Colonic mucosa (tissue), 4 donors: ENCODE measurements at regions not wholly inside any gene's neighbourhood (a gene's known extent, or its start where the extent isn't known, plus 50 kb on each side); places are given as distances from the start of the nearest gene placed in this dataset.
"Not testable (repeated sequence)": the region's sequence is repeated elsewhere in the genome, so short reads cannot be mapped to it uniquely, and the experiment has no call there.

Source experiments
- DNase-seq: peaks from one replicate; pipeline ENCODE4 v3.0.0-alpha.2; 2020
- H3K27ac ChIP-seq: fragments of 200-600 bp; one replicate; pipeline ENCODE4 v1.8.0; 2021
- H3K27me3 ChIP-seq: fragments of 200-600 bp; one replicate; pipeline ENCODE4 v1.8.0; 2021
- H3K36me3 ChIP-seq: fragments of 200-600 bp; one replicate; pipeline ENCODE4 v1.8.0; 2021
- H3K4me1 ChIP-seq: fragments of 200-600 bp; one replicate; pipeline ENCODE4 v1.8.0; 2021; ENCODE audit warnings: mild to moderate bottlenecking
- H3K4me3 ChIP-seq: fragments of 200-600 bp; one replicate; pipeline ENCODE4 v1.8.0; 2021
- H3K9ac ChIP-seq, 2 donors: one replicate each; pipeline ENCODE4 v1.7.0; 2013; ENCODE audit warnings: control low read depth in 2 of 2, low read depth in 2 of 2, low read length in 2 of 2
- H3K9me3 ChIP-seq: fragments of 200-600 bp; one replicate; pipeline ENCODE4 v1.8.0; 2021
- intact Hi-C: fragments of 100-400 bp; cut with DNase I; formaldehyde crosslinking; loops from one replicate; pipeline ENCODE4 v1.14.1; 2022
- TF ChIP-seq, protein P1 (sequence below): fragments of 200-600 bp; IDR thresholded peaks from one replicate; pipeline ENCODE4 v1.8.0; 2022; ENCODE audit warnings: antibody characterized with exemption, mild to moderate bottlenecking
- donor health status: healthy.
- donor health status: DM: no; HTN: no; CAD: no.
- donor health status: DM: no; HTN: no; CAD: no.

DNA sequence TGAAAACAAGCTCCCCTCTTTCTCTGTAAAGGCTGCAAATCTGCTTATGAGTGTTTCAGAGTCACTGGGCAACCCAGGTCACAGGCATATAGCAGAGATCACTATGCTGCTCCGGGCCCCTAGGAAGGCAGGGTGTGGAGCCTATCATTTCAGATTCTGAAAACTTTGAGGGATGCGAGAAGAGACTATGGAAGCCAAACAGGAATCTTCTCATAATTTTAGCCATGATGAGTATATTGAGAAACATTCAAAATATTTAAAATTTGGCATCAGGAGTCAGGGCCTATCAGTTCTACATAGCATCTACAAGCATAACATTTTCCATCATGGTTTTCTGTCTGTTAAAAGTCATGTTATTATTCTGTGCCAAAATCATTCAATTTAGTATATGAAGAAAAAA lies 61.7 kb upstream of the ATXN3L start:
- Histone ChIP-seq H3K9ac (no peak overlapping the region), H3K4me3 (no peak overlapping the region), H3K27me3 (no peaks in the 10 kb centered on the region), H3K9me3 (no peaks in the 10 kb centered on the region), H3K36me3 (no peaks in the 10 kb centered on the region), H3K27ac (no peak overlapping the region), H3K4me1 (no peaks in the 10 kb centered on the region)
- DNase-seq = no peak
- TF ChIP-seq, protein P1, sequence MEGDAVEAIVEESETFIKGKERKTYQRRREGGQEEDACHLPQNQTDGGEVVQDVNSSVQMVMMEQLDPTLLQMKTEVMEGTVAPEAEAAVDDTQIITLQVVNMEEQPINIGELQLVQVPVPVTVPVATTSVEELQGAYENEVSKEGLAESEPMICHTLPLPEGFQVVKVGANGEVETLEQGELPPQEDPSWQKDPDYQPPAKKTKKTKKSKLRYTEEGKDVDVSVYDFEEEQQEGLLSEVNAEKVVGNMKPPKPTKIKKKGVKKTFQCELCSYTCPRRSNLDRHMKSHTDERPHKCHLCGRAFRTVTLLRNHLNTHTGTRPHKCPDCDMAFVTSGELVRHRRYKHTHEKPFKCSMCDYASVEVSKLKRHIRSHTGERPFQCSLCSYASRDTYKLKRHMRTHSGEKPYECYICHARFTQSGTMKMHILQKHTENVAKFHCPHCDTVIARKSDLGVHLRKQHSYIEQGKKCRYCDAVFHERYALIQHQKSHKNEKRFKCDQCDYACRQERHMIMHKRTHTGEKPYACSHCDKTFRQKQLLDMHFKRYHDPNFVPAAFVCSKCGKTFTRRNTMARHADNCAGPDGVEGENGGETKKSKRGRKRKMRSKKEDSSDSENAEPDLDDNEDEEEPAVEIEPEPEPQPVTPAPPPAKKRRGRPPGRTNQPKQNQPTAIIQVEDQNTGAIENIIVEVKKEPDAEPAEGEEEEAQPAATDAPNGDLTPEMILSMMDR = no peak
- intact Hi-C loops = no loop called here

DNA sequence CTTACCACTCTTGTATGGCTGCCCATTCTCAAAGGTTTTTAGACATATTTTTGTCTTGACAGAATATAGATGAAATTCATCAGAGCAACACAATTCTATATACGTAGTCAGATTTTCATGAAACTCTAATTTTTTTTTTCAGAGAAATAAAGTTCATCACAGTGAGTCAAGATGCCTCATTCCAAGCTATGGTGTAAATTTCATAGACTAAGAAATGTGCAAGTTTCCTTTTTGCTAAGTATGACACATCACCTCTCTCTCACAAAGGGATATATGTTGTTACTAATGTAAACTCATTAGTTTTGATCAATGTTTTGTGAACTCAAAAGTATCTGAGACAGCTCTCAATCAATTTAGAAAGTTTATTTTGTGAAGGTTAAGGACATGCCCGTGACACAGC lies 60.4 kb upstream of the ATXN3L start:
- Histone ChIP-seq H3K4me3 (no peak overlapping the region), H3K4me1 (no peaks in the 10 kb centered on the region), H3K36me3 (no peaks in the 10 kb centered on the region), H3K27ac (no peak overlapping the region), H3K9ac (no peak overlapping the region), H3K9me3 (no peaks in the 10 kb centered on the region), H3K27me3 (no peaks in the 10 kb centered on the region)
- intact Hi-C loops = no loop called here
- TF ChIP-seq, protein P1 = no peak
- no peak for DNase-seq

DNA sequence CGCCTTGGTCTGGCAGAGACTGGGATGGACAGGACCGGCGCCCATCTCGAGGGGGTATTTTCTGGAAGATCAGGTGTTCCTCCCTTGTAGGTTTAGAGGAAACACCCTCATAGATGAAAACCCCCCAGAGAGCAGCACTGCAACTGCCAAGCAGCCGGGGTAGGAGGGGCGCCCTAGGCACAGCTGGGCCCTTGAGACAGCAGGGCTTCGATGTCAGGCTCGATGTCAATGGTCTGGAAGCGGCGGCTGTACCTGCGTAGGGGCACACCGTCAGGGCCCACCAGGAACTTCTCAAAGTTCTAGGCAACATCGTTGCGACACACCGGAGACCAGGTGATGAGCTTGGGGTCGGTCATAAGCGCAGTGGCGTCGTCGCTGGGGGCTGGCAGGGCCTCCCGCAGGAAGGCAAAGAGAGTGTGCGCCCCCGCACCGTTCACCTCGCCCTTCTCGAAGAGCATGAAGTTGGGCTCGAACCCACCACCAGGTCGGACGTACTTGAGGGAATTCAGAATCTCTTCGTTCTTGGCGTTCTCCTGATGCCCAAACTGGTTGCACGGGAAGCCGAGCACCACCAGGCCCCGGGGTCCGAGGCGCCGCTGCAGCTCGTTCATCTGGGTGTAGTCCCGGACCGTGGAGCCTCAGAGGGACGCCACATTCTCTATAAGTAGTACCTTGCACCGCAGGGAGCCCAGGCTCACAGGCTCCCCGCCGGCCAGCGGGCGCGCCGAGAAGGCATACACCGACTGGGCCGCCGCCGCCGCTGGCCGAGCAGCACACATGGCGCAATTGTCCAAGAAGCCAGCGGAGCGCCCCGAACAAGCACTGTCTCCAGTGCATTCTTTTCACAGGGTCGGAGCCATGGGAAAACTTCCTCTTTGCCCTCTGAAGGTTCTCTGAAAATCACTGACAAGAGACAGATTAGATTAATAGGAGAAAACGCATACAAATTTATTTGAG lies 59.0 kb upstream of the ATXN3L start:
- DNase-seq, H3K4me3 ChIP-seq, H3K9me3 ChIP-seq, H3K4me1 ChIP-seq, H3K36me3 ChIP-seq, H3K27ac ChIP-seq, intact Hi-C loops, H3K27me3 ChIP-seq, H3K9ac ChIP-seq: not testable (repeated sequence)

DNA sequence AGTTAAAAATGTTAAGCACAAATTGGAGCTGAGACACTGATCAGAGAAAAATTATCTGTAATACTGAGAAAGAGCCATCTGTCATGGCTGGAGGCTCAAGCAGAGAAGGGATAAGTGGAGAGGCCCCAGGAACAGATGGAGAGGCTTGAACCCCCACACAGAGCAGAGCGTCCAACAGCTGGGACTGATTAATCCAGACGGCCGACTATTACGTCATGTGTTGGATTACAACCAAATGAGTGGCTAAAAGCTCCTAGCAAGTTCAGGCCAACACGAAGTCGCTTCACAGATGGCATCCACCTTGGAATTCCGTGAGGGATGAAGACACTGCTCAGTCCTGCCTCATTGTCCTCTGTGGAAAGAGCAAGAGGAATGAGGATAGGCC lies 57.7 kb upstream of the ATXN3L start:
- intact Hi-C loops = no loop called here
- H3K4me1 ChIP-seq = no peaks in the 10 kb centered on the region
- H3K27me3 ChIP-seq = no peaks in the 10 kb centered on the region
- H3K36me3 ChIP-seq = no peaks in the 10 kb centered on the region
- no peak for DNase-seq
- H3K4me3 ChIP-seq = no peak overlapping the region
- no peaks in the 10 kb centered on the region for H3K9me3 ChIP-seq
- TF ChIP-seq, protein P1 = no peak
- no peak overlapping the region for H3K9ac ChIP-seq
- no peak overlapping the region for H3K27ac ChIP-seq

DNA sequence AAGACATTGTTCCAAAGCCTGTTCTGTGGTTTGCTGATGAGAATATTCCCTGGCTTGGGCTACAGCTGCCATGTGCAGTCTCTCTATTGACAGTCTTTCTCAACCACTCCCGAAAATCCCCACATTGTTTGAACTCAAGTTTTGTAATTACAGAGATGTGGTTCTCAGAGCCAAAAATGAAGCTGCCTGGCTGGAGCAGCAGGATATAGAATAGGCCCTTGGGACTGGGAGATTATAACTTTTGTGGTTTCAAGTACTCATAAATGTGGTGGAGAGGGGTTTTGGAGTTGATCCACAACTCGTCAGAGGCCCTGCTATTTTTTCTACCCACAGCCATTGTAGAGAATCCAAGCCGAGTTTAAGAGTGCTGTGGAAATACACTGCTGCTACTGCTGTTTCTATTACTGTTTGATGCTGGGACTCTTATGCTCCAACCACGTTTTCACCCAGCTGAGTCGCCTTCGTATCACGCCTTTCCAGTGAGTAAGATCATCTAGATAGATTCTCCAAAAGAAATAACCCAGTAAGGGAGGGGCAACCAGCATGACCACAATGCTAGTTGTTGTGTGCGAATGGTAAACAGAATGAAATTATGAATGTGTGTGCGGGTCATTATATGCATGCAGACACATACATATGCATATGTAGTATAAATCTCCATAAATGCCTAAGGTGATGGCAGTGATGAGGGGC lies 57.1 kb upstream of the ATXN3L start:
- no peak overlapping the region for H3K4me3 ChIP-seq
- H3K27ac ChIP-seq = no peak overlapping the region
- H3K27me3 ChIP-seq = no peaks in the 10 kb centered on the region
- no peak for DNase-seq
- intact Hi-C loops = no loop called here
- TF ChIP-seq, protein P1 = no peak
- H3K9me3 ChIP-seq = no peaks in the 10 kb centered on the region
- H3K4me1 ChIP-seq = no peaks in the 10 kb centered on the region
- no peaks in the 10 kb centered on the region for H3K36me3 ChIP-seq
- no peak overlapping the region for H3K9ac ChIP-seq

DNA sequence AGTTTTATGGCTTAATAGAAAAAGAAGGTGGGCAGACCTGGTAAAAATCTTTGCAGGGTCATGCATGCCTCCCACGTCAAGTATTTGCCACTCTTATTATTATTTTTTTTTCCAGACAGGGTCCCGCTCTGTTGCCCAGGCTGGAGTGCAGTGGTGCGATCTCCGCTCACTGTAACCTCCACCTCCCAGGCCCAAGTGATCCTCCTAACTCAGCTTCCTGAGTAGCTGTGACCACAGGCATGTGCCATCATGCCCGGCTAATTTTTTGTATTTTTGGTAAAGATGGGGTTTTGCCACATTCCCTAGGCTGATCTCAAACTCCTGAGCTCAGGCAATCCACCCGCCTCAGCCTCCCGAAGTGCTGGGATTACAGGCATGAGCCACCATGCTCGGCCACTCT lies 55.7 kb upstream of the ATXN3L start:
- DNase-seq, H3K4me3 ChIP-seq, H3K9me3 ChIP-seq, H3K27me3 ChIP-seq, H3K36me3 ChIP-seq, H3K9ac ChIP-seq, intact Hi-C loops, H3K4me1 ChIP-seq, H3K27ac ChIP-seq: not testable (repeated sequence)
